HG02642 (cell line): ENCODE measurements at regions not wholly inside any gene's neighbourhood (a gene's known extent, or its start where the extent isn't known, plus 50 kb on each side); places are given as distances from the start of the nearest gene placed in this dataset.

Experiments used
- ATAC-seq: cut with Tn5 transposase; IDR thresholded peaks from one replicate; pipeline ENCODE4 v1.9.1; 2021; ENCODE audit warnings: mild to moderate bottlenecking; ENCODE audit not compliant: unreplicated experiment, poor library complexity

DNA sequence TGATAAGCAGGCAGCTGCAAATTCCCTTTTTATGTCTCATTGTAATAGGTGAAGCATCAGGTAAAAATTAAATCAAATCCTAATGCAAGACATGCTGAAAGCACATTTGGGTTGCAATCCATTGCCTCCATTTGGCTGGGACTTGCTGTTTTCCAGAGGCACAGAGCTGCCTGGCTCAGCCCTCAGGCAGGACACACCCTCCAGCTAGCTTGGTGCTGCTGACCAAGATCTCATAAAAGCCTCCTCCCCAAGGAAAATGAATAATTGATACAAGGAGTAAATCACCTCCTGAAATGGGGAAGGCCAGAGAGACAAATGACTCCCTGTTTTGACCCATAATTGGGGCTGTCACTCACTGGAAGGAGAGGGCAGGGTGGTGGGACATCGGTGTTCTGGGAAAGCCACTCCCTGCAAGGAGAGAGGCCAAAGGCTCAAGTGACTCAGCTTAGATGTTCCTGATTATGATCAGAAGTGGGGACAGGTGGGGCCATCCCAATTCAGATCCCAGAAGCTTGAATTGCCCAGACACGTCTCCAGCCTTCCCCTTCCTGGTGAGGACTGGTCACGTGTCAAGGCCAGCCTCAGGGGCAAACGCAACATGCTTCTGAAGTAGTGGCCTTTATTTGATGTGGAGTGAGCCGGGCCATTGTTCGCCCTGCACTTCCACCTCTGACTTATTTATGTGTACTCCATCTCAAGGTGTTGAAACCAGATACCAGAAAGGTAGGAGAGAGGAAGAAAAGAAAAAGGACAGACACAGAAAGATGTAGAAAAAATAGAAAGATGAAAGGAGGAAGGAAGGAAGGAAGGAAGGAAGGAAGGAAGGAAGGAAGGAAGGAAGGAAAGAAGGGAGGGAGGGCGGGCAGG is 773.7 kb downstream of the BCL11B start:
- no peak for ATAC-seq

DNA sequence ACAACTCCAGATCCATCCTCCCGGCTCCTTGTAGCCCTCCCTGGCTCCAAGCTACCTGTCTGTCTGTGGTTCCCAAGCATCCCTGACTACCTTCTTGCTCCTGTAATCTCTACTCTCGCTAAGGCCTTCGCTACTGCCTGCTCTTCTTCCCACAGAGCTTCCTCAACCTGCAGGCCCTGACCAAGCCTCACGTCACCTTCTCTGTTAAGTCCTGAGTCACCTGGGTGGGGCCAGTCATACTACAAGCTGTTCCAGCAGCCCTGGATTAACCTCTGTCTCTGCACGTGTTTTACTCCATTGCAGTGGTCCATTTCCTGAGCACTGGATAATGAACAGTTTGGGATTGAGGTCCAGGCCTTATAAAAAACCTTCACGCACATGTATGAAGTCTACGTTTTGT is 770.7 kb downstream of the BCL11B start:
- ATAC-seq: no peak

DNA sequence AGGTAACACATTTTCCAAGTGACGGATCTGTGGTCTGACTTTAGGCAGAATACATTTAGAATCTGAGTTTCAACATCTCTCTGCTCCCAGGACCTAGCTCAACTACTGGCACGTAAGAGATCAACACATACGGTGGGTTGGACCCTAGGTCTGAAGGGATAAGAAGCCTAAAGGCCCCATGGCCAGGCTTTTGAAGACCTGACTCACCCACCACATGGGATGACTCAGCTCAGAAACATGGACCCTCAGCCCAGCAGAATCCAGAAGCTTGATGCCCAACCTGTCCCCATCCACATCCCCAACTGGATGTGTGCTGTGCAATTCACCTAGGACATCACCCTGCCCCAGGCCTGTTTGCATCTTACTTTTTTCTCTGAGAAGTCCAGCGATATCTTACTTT is 770.2 kb downstream of the BCL11B start:
- ATAC-seq: no peak

DNA sequence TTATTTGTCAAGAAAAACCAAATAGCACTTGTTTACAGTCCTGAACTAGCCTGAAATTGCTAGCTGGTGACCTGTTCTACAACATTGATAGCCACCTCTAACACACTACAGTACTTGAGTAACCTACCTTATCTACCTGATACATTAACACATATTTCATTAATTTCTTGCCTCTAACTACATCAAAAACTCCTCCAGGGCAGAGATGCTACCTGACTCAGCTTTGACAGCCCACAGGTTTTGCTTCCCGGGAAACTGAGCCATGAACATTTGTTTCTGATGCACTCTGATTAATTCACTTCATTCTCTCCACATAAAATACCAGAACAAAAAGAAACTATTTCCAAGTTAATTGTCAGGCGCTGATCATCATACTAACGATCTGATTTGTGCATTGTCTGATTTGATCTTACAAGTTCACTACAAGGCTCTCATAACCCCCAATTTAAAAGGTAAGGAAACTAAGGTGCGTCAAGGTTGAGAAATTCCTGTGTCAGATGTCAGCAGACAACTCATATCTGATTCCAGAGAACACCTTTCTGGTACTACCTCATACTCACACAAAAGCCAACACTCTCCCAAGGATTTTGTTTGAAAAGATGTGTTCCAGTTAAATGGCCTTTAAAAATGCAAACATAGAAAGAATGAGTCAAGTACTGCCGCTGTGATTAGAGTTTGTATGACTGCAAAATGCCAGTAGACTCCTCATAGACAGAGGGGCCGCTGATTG is 768.7 kb downstream of the BCL11B start:
- no peak for ATAC-seq

DNA sequence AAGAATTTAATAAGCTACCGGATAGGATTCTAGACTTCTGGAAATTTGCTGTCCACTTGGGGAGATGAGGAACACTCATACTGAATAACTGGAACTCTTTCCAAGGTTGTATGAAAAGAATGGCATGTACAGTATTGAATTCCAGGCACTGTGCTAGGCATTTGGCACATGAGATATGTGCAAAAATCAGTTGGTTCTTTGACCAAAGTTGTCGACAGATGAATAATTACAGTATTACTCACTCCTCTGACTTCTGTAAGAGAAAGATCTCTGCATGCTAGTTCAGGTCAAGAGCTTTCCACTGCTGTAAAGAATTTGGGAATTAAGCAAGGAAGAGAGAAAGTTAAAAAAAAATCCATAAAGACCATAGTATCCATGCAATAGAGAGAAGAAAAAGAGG is 764.7 kb downstream of the BCL11B start:
- no peak for ATAC-seq

DNA sequence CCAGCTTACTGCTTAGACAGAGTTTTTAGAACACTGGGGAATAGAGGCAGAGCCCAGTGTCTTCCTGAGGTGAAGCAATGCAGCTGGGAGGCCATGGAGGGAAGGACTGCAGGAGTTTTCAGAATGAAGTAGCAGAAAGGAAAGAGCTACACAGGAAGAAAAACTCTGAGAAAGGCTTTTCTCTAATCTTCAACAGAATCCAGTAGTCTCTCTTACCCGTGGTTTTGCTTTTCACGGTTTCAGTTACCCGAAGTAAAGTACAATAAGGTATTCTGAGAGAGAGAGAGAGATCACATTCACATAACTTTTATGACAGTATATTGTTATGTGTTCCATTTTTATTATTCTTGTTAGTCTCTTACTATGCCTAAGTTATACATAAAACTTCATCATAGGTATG is 761.6 kb downstream of the BCL11B start:
- no peak for ATAC-seq

DNA sequence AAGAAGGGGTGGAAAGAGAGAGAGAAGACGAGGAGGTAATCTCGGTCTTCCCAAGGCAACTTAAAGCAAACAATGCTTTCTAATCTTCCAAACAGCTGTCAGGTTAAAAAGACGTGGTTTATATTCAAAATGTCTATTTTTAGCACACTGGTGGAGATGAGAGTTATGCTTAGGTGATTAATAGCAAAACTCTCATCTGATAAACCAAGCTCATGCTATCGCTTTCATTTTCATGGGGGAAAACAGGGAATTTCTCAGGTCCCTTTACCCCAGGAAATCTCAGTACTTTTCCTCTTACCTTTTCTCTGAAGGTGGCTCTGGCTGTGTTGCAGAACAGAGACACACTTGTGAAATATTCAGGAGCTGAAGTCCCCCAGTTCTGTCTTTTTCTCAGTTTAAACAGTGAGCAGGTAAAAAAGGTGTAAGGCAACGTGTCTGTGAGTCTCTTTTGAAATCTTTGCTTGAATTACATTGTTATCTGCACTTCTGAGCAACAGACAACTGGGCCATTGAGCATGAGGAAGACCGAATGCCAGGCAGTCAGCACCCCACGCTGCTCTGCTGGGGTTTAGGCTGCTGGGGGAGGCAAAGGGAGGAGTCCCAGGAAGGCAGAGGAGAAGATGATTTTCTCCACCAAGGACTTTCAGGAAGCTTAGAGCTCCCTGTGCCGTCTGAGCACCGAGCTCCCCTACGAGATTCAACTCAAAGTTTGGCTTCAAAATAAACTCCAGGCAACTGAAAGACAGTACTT is 759.3 kb downstream of the BCL11B start:
- ATAC-seq: no peak

DNA sequence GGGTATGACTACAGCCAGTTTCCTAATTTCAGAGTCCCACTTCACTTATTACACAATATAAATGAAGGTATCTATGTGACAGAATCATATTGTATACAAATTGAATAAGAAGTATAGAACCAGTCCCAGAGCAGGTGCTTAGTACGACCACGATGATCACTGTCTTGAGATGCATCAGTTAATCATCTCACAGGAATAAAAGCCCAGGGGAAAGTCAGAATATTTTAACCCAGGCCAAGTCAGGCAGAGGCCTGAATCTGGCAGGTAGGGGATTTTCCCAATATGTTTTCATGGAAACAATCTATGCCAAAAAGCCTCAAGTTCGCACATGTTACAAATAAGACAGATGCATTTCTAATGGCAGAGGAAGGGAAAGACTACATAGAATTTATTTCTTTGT is 758.4 kb downstream of the BCL11B start:
- no peak for ATAC-seq

DNA sequence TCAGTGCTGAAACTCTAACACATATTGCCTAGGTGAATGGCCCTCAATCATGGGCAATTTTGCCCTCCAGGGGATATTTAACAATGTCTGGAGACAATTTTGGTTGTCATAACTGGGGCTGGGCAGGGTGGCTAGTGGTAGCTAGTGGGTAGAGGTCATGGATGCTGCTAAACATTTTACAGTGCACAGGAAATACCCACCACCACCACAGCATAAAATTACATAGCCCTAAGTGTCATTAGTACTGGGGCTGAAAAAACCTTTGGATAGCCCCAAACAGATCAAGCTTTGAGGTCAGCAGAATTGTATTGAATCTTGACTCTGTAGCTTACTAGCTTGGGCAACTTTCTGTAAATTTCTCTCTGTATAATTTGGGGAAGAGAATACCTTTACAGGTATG is 758.0 kb downstream of the BCL11B start:
- ATAC-seq: no peak

DNA sequence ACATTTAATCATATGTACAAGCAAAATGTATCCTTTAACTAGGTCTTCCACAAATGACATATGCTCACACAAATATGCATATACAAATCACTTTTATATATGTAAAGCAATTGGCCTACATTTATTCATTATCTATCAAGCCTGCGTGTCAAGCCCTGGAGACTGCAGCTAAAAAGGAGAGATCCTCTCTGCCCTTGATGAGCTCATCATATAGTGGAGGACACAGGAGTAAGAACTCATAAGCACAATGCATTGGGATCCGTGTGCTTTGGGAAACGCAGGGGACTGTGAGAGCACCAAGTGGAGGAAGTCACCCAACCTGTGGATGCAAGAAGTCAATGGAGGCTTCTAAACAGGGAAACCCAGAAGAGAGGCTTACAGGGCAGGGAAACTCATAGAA is 735.7 kb downstream of the BCL11B start:
- no peak for ATAC-seq

DNA sequence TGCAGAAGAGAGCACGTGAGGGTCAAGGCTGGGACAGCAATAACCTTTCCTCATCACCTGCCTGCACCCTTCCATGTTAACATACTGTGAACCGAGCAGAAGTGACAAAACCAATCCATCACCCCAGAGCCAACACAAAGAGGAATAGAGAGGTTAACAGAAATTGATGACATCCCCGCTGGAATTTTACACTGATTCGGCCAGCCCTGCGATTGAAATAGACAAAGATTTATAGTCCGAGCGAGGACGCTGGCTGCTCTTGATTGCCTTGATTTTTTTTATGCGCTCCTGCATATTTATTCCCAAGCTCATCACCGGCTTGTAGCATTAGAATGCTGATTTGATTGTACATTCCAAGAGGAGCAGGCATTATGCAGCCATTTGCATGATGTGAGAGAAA is 729.7 kb downstream of the BCL11B start:
- ATAC-seq: no peak

DNA sequence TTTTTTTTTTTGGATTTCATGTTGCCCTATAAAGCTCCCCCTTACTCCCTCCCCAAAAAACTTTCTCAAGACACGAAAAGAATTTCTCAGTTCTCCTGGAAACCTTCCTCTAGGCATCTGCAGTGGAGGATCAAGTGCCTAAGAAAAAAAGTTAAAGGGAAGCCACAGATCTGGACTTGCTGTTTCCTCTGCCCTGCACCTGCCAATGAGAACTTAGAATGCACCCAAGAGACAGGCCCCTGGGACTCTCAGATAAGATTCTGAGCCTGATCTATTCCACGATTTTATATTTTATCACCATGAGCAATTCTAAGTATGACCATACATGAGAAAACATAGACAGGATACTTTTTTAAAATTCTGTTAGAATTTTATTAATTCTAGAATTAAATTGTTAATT is 728.9 kb downstream of the BCL11B start:
- no peak for ATAC-seq

DNA sequence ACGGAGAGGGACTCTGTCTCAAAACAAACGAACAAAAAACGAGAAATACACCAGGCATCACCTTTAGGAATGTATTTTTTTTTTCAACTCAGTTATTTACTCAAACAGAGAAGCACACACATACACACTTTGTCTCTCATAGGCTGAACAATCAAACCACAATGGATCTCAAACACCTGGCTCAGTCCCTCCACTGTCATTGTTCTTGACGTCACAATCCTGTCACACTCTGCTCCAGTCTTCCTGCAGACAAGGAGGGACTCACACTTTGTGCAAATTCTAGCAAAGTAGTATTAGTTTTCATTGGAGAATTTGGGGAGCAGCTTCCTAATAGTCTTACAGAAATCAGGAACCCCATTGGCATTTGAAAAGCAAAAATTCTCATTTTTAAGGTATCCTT is 727.8 kb downstream of the BCL11B start:
- ATAC-seq: no peak

DNA sequence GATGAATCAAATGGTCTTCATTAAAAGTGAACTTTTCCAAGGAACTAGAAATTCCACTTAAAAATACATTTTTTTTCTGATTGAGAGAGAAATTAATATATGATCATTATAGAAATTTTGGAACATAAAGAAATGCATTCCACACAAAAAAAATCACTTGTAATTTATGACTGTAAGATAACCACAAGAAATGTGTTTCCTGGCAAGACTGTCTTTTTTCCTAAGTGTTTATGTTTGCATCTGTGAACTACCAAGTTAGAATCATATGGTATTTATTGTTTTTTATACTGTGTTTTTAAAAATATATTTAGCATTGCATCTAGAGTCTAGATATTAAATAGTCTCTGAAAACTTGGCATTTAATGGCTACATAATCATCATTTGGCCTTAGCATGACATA is 726.8 kb downstream of the BCL11B start:
- no peak for ATAC-seq

DNA sequence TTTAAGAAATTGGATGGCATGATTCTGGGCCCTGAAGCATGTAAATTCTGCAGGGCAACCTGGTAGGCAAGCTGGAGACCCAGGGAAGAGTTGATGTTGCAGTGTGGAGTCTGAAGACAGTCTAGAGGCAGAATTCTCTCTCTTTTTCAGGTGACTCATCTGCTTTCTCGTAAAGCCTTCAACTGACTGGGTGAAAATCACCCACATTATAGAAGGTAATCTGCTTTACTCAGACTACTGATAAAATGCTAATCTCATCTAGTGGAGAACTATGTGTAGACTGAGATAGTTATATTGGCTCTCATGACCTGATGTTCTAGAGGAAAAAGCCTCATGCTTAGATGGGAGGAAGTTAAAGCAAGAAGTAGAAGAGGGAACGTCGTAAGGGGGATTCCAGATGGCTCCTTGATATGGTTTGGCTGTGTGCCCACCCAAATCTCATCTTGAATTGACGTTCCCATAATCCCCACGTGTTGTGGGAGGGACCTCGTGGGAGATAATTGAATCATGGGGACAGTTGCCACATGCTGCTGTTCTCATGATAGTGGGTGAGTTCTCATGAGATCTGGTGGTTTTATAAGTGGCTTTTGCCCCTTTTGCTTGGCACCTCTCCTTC is 723.8 kb downstream of the BCL11B start:
- no peak for ATAC-seq

DNA sequence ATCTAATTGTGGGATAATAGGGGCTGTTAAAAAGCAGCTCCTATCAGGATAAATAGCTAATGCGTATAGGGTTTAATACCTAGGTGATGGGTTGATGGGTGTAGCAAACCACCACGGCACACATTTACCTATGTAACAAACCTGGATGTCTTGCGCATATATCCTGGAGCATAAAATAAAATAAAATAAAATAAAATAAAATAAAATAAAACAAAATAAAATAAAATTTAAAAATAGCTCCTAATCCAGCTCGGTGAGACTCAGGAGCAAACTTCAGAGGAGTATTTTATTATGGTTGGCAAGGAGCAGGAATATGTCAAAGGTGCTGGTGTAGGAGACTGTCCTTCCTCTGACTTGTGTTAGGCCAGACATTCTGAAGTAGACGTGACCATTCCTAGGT is 721.0 kb downstream of the BCL11B start:
- ATAC-seq: no peak

DNA sequence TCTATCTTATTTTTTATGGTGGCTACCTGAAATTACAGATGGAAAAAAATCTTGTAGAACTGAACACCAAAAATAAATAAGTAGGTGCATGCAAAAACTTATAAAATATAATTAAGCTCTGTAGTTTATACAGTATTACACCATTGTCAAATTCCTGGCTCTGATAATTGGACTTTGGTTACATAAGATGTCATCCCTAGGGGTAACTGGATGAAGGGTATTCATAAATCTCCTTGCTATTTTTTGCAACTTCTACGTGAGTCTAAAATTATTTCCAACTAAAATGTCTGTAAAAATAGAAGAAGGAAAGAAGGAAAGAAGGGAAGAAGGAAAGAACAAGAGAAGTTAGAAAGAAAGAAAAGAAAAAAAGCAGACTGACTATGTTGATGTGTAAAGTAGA is 716.6 kb downstream of the BCL11B start:
- ATAC-seq: no peak

DNA sequence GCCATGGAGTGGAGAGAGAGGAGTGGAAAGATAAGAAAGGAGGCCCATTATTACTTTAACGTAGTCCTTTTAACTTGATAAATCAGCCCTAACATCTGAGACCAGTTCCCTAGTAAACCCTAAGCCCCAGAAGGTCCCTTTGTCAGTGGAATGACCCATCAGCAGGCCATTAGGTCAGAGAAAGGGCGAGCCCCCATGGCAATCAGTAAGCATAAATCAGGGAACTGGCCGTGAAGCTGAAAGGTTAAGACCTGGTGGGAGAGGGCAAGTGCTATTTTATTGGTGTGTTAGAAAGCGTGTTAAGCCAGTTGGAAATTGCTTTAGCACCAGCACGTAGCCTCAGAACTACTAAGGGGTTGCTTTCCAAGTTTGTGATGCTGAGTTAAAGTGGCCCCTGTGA is 708.0 kb downstream of the BCL11B start:
- ATAC-seq: no peak

DNA sequence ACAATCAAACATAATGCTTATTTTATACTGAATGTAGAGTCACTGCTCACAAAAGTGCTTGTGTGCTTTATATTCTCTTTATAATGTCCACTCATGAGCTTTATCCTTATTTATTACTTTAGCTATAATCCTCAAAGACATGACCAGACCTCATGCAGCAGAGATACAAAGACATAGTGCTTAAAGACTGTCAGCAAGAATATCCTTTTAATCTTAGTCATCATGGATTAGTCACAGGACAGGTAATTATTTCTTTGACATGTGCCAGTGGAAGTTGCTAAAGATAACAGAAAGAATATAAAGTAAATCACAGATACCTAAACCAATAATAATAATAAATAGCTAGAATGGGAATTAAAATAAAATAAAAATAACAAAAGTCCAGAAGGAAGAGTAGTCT is 707.5 kb downstream of the BCL11B start:
- no peak for ATAC-seq

DNA sequence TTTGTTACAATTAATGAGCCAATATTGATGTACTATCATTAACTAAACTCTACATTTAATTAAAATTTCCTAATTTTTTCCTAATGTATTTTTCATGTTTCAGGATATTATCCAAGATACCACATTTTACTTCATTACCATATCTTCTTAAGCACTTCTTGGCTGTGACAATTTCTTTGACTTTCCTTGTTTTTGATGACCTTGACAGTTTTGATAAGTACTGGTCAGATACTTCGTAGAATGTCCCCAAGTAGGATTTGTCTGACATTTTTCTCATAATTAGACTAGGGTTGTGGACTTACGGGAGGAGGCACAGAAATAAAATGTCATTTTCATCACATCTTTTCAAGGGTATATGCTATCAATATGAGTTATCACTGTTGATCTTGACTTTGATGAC is 700.9 kb downstream of the BCL11B start:
- ATAC-seq: no peak

DNA sequence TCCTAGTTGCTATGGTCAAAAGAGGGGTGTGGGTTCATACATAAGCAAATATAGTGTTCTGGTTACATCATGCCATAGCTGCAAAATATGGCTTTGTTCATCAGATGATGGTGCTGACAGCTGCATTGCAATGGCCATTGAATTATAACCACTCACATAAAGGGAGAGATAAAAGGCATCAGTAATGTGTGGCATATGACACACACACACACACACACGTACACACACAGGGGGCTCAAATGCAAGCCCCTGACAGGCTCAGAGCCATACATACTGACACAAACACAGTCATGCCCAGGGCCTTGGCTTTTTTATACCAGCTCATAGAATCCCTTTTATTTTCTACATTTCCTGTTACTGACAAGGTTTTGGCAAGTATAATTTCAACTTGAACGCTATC is 698.9 kb downstream of the BCL11B start:
- ATAC-seq: no peak
